ENCODE measurements at regions not wholly inside any gene's neighbourhood (a gene's known extent, or its start where the extent isn't known, plus 50 kb on each side); places are given as distances from the start of the nearest gene placed in this dataset.

DNA sequence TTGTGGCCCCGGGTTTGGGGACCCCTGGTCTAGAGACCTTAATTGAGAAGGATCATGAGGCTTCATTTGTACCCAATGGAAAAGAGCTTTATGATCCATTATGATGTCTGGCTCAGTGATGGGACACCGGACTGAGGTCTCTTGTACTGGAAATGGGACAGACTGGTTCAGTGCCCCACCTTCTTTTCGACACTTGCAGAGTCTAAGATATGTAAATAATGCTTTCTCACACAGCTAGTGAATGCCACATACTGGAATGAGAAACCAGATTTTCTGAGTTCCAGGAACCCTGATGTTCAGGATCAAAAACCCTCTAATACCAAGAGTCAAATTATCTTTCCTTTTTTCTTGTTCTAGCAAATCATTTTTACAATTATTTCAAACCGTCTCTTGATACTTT lies 116.3 kb upstream of the ARPP21 start:
- H3K27me3 ChIP-seq (ENCODE audit: insufficient read depth, low read length): no peaks in the 10 kb centered on the region
- no peak overlapping the region for H2AFZ ChIP-seq (ENCODE audit: low read length, unreplicated experiment)

GRCh38 chr3:35523838-35524237 lies 115.5 kb upstream of the ARPP21 start:
- Histone ChIP-seq H3K27ac (ENCODE audit: low read depth, low read length) (no peak overlapping the region), H3K36me3 (ENCODE audit: insufficient read depth, low read length) (no peaks in the 10 kb centered on the region), H3K79me2 (ENCODE audit: control insufficient read depth, insufficient read depth, low read length, unreplicated experiment) (no peaks in the 10 kb centered on the region), H3K4me3 (ENCODE audit: low read depth, low read length) (no peak overlapping the region), H2AFZ (ENCODE audit: low read length, unreplicated experiment) (no peak overlapping the region), H3K4me1 (ENCODE audit: control insufficient read depth, insufficient read depth, low read length, unreplicated experiment) (no peaks in the 10 kb centered on the region), H3K27me3 (ENCODE audit: insufficient read depth, low read length) (no peaks in the 10 kb centered on the region)

More for the DNA sequence above, 116.3 kb upstream of the ARPP21 start:
- Histone ChIP-seq H3K36me3 (ENCODE audit: insufficient read depth, low read length) (no peaks in the 10 kb centered on the region), H3K79me2 (ENCODE audit: control insufficient read depth, insufficient read depth, low read length, unreplicated experiment) (no peaks in the 10 kb centered on the region), H3K4me1 (ENCODE audit: control insufficient read depth, insufficient read depth, low read length, unreplicated experiment) (no peaks in the 10 kb centered on the region), H3K27ac (ENCODE audit: low read depth, low read length) (no peak overlapping the region), H3K4me3 (ENCODE audit: low read depth, low read length) (no peak overlapping the region)

- no peak overlapping the region for H3K27ac ChIP-seq (ENCODE audit: low read depth, low read length)
- H3K4me1 ChIP-seq (ENCODE audit: control insufficient read depth, insufficient read depth, low read length, unreplicated experiment): no peaks in the 10 kb centered on the region
These were observed 114.5 kb upstream of the ARPP21 start for GRCh38 chr3:35524856-35525255.

DNA sequence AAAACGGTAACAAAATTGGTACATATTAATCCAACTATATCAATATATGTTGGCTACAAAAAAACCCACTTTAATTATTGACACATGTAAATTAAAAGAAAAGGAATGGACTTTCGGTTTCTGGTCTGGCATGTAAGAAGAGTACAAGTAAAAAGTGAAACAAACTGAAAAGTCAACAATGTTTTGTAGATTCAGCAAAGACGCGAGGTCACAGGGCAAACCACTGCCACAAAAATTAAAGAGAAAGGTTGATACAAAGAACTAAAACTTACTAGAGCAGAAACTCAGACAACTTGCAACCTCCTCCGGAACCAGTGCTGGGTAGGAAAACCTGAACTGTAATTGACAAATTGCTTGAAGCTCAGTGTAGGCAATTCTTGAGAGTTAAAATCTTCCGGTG lies 110.6 kb upstream of the ARPP21 start:
- Histone ChIP-seq H2AFZ (ENCODE audit: low read length, unreplicated experiment) (no peak overlapping the region), H3K27me3 (ENCODE audit: insufficient read depth, low read length) (no peaks in the 10 kb centered on the region), H3K36me3 (ENCODE audit: insufficient read depth, low read length) (no peaks in the 10 kb centered on the region)

More at GRCh38 chr3:35524856-35525255, 114.5 kb upstream of the ARPP21 start:
- Histone ChIP-seq H3K27me3 (ENCODE audit: insufficient read depth, low read length) (no peaks in the 10 kb centered on the region), H3K4me3 (ENCODE audit: low read depth, low read length) (no peak overlapping the region), H3K79me2 (ENCODE audit: control insufficient read depth, insufficient read depth, low read length, unreplicated experiment) (no peaks in the 10 kb centered on the region), H2AFZ (ENCODE audit: low read length, unreplicated experiment) (no peak overlapping the region), H3K36me3 (ENCODE audit: insufficient read depth, low read length) (no peaks in the 10 kb centered on the region)

GRCh38 chr3:35529337-35529736 lies 110.0 kb upstream of the ARPP21 start:
- Histone ChIP-seq H3K27me3 (ENCODE audit: insufficient read depth, low read length) (no peaks in the 10 kb centered on the region), H3K36me3 (ENCODE audit: insufficient read depth, low read length) (no peaks in the 10 kb centered on the region), H3K79me2 (ENCODE audit: control insufficient read depth, insufficient read depth, low read length, unreplicated experiment) (no peaks in the 10 kb centered on the region), H3K4me1 (ENCODE audit: control insufficient read depth, insufficient read depth, low read length, unreplicated experiment) (no peaks in the 10 kb centered on the region), H3K4me3 (ENCODE audit: low read depth, low read length) (no peak overlapping the region), H2AFZ (ENCODE audit: low read length, unreplicated experiment) (no peak overlapping the region), H3K27ac (ENCODE audit: low read depth, low read length) (no peak overlapping the region)

More for the DNA sequence above, 110.6 kb upstream of the ARPP21 start:
- H3K27ac ChIP-seq (ENCODE audit: low read depth, low read length): no peak overlapping the region
- H3K4me1 ChIP-seq (ENCODE audit: control insufficient read depth, insufficient read depth, low read length, unreplicated experiment): no peaks in the 10 kb centered on the region
- H3K79me2 ChIP-seq (ENCODE audit: control insufficient read depth, insufficient read depth, low read length, unreplicated experiment): no peaks in the 10 kb centered on the region
- no peak overlapping the region for H3K4me3 ChIP-seq (ENCODE audit: low read depth, low read length)

- Histone ChIP-seq H3K79me2 (ENCODE audit: control insufficient read depth, insufficient read depth, low read length, unreplicated experiment) (no peaks in the 10 kb centered on the region), H2AFZ (ENCODE audit: low read length, unreplicated experiment) (no peak overlapping the region), H3K4me3 (ENCODE audit: low read depth, low read length) (no peak overlapping the region), H3K36me3 (ENCODE audit: insufficient read depth, low read length) (no peaks in the 10 kb centered on the region), H3K27me3 (ENCODE audit: insufficient read depth, low read length) (no peaks in the 10 kb centered on the region), H3K27ac (ENCODE audit: low read depth, low read length) (no peak overlapping the region), H3K4me1 (ENCODE audit: control insufficient read depth, insufficient read depth, low read length, unreplicated experiment) (no peaks in the 10 kb centered on the region)
These were observed 102.1 kb upstream of the ARPP21 start for GRCh38 chr3:35537265-35537664.

- Histone ChIP-seq H3K4me1 (ENCODE audit: control insufficient read depth, insufficient read depth, low read length, unreplicated experiment) (no peaks in the 10 kb centered on the region), H3K36me3 (ENCODE audit: insufficient read depth, low read length) (no peaks in the 10 kb centered on the region), H2AFZ (ENCODE audit: low read length, unreplicated experiment) (no peak overlapping the region), H3K27me3 (ENCODE audit: insufficient read depth, low read length) (no peaks in the 10 kb centered on the region), H3K27ac (ENCODE audit: low read depth, low read length) (no peak overlapping the region), H3K4me3 (ENCODE audit: low read depth, low read length) (no peak overlapping the region), H3K79me2 (ENCODE audit: control insufficient read depth, insufficient read depth, low read length, unreplicated experiment) (no peaks in the 10 kb centered on the region)
These were observed 94.3 kb upstream of the ARPP21 start for GRCh38 chr3:35544976-35545375.

GRCh38 chr3:35549690-35550089 lies 89.6 kb upstream of the ARPP21 start:
- H2AFZ ChIP-seq (ENCODE audit: low read length, unreplicated experiment): no peak overlapping the region
- no peaks in the 10 kb centered on the region for H3K27me3 ChIP-seq (ENCODE audit: insufficient read depth, low read length)
- H3K79me2 ChIP-seq (ENCODE audit: control insufficient read depth, insufficient read depth, low read length, unreplicated experiment): no peaks in the 10 kb centered on the region
- no peak overlapping the region for H3K27ac ChIP-seq (ENCODE audit: low read depth, low read length)
- H3K4me3 ChIP-seq (ENCODE audit: low read depth, low read length): no peak overlapping the region
- no peaks in the 10 kb centered on the region for H3K4me1 ChIP-seq (ENCODE audit: control insufficient read depth, insufficient read depth, low read length, unreplicated experiment)
- no peaks in the 10 kb centered on the region for H3K36me3 ChIP-seq (ENCODE audit: insufficient read depth, low read length)

GRCh38 chr3:35562141-35562540 lies 77.2 kb upstream of the ARPP21 start:
- Histone ChIP-seq H3K79me2 (ENCODE audit: control insufficient read depth, insufficient read depth, low read length, unreplicated experiment) (no peaks in the 10 kb centered on the region), H2AFZ (ENCODE audit: low read length, unreplicated experiment) (peak overlapping the region; percentile 45), H3K4me1 (ENCODE audit: control insufficient read depth, insufficient read depth, low read length, unreplicated experiment) (no peaks in the 10 kb centered on the region), H3K4me3 (ENCODE audit: low read depth, low read length) (no peak overlapping the region), H3K27ac (ENCODE audit: low read depth, low read length) (no peak overlapping the region), H3K36me3 (ENCODE audit: insufficient read depth, low read length) (no peaks in the 10 kb centered on the region), H3K27me3 (ENCODE audit: insufficient read depth, low read length) (no peaks in the 10 kb centered on the region)

DNA sequence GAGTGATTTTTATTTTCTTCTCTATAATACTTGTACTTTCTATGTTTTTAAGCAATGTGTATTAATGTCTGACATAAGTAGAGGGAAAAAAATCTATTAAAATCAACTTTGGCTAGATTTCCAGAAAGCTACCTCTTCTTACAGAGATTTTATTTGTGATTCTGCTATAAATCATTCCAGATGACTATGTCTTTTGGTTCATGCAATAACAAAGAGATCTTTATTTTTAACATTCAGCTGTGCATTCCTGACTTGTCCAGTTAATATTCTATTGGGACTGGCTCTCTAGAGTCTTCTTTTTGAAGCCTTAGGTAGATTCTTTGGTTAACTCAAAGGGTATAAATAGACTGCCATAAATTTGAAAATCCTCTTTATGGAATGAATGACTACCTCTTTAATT lies 74.3 kb upstream of the ARPP21 start:
- H3K4me3 ChIP-seq (ENCODE audit: low read depth, low read length): no peak overlapping the region
- H3K36me3 ChIP-seq (ENCODE audit: insufficient read depth, low read length): no peaks in the 10 kb centered on the region
- no peak overlapping the region for H3K27ac ChIP-seq (ENCODE audit: low read depth, low read length)
- H2AFZ ChIP-seq (ENCODE audit: low read length, unreplicated experiment): no peak overlapping the region
- no peaks in the 10 kb centered on the region for H3K79me2 ChIP-seq (ENCODE audit: control insufficient read depth, insufficient read depth, low read length, unreplicated experiment)
- H3K27me3 ChIP-seq (ENCODE audit: insufficient read depth, low read length): no peaks in the 10 kb centered on the region
- no peaks in the 10 kb centered on the region for H3K4me1 ChIP-seq (ENCODE audit: control insufficient read depth, insufficient read depth, low read length, unreplicated experiment)
